ENCODE measurements at regions not wholly inside any gene's neighbourhood (a gene's known extent, or its start where the extent isn't known, plus 50 kb on each side); places are given as distances from the start of the nearest gene placed in this dataset.

- TF ChIP-seq, protein P1, sequence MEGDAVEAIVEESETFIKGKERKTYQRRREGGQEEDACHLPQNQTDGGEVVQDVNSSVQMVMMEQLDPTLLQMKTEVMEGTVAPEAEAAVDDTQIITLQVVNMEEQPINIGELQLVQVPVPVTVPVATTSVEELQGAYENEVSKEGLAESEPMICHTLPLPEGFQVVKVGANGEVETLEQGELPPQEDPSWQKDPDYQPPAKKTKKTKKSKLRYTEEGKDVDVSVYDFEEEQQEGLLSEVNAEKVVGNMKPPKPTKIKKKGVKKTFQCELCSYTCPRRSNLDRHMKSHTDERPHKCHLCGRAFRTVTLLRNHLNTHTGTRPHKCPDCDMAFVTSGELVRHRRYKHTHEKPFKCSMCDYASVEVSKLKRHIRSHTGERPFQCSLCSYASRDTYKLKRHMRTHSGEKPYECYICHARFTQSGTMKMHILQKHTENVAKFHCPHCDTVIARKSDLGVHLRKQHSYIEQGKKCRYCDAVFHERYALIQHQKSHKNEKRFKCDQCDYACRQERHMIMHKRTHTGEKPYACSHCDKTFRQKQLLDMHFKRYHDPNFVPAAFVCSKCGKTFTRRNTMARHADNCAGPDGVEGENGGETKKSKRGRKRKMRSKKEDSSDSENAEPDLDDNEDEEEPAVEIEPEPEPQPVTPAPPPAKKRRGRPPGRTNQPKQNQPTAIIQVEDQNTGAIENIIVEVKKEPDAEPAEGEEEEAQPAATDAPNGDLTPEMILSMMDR (IDR thresholded peaks at IDR 0.05), result no peak
- TF ChIP-seq POLR2A (IDR thresholded peaks at IDR 0.05), result no peak
Observed at GRCh38 chr20:60600036-60600435, 641.8 kb downstream of the CDH26 start.

Measured in lower leg skin (tissue), 3 donors.